Lung (tissue), 11 donors: ENCODE measurements at regions not wholly inside any gene's neighbourhood (a gene's known extent, or its start where the extent isn't known, plus 50 kb on each side); places are given as distances from the start of the nearest gene placed in this dataset.

Experiments
- ATAC-seq: fragments of 200-7000 bp; cut with Tn5 transposase; one replicate; pipeline ENCODE4 v1.9.1; 2020; ENCODE audit warnings: moderate number of reproducible peaks; ENCODE audit not compliant: insufficient read depth, low FRiP score
- DNase-seq, 3 donors: peaks; one replicate each; pipeline ENCODE4 v3.0.0-alpha.2; 2013 to 2017
- H3K27ac ChIP-seq, 2 donors: one replicate each; pipeline ENCODE4 v1.5.1; 2013; ENCODE audit warnings: mild to moderate bottlenecking in 2 of 2, moderate library complexity in 2 of 2, control low read depth in 1 of 2, inconsistent platforms in 1 of 2, low read depth in 1 of 2, low read length in 1 of 2
- H3K27me3 ChIP-seq, 3 donors: one replicate each; pipeline ENCODE4 v1.5.1; 2013; ENCODE audit warnings: low read length in 2 of 3; ENCODE audit not compliant: control insufficient read depth in 3 of 3, insufficient read depth in 3 of 3
- H3K36me3 ChIP-seq, 4 donors: one replicate each; pipeline ENCODE4 v1.5.1; 2013; ENCODE audit warnings: low read length in 4 of 4, mild to moderate bottlenecking in 1 of 4, moderate library complexity in 1 of 4; ENCODE audit not compliant: control insufficient read depth in 4 of 4, insufficient read depth in 4 of 4
- H3K4me1 ChIP-seq, 5 donors: one replicate each; pipeline ENCODE4 v1.5.1; 2013; ENCODE audit warnings: low read length in 5 of 5, mild to moderate bottlenecking in 2 of 5, moderate library complexity in 1 of 5; ENCODE audit not compliant: control insufficient read depth in 5 of 5, insufficient read depth in 5 of 5
- H3K4me3 ChIP-seq: one replicate; pipeline ENCODE4 v1.5.1; 2013; ENCODE audit warnings: mild to moderate bottlenecking, control low read depth, moderate library complexity
- H3K9ac ChIP-seq, 2 donors: one replicate each; pipeline ENCODE4 v1.5.1; 2013; ENCODE audit warnings: low read length in 2 of 2, control low read depth in 1 of 2; ENCODE audit not compliant: insufficient read depth in 1 of 2
- H3K9me3 ChIP-seq, 4 donors: one replicate each; pipeline ENCODE4 v1.5.1; 2013; ENCODE audit warnings: low read length in 3 of 4, mild to moderate bottlenecking in 1 of 4, moderate library complexity in 1 of 4; ENCODE audit not compliant: control insufficient read depth in 4 of 4, insufficient read depth in 3 of 4
- CTCF ChIP-seq: IDR thresholded peaks from 2 replicates; pipeline ENCODE4 v1.5.1; 2012; ENCODE audit warnings: mild to moderate bottlenecking; ENCODE audit errors: control extremely low read depth, extremely low read depth
- whole genome bisulfite sequencing, 2 donors: extraction: QIAGEN DNeasy Blood & Tissue Kit; methylation state at CpG; one replicate each; pipeline ENCODE4 v1.1.7; 2013; 5-methylcytosine and 5-hydroxymethylcytosine counted together
- donor health status: control.
- donor health status: control.
- donor health status: Bipolar disorder and iron deficiency.
- donor health status: healthy.
- donor health status: DM: yes; HTN: yes; CAD: no.

- H3K4me1 ChIP-seq: peaks cover 0 to 5% (median 0%) of the 10 kb centered on the region in 5 donors
- H3K27ac ChIP-seq: peak overlapping the region; percentile 41 to 90
- H3K36me3 ChIP-seq: peaks cover 0 to 13% (median 2%) of the 10 kb centered on the region in 4 donors
- DNase-seq: peak in 2 of 3 donors; percentile 3 to 6
- WGBS, 2 donors: 0 to 26% methylated on average over 8 to 16 of the region's 16 CpGs
- H3K9me3 ChIP-seq: peaks cover 0 to 4% (median 0%) of the 10 kb centered on the region in 4 donors
- H3K4me3 ChIP-seq: peak overlapping the region; percentile 49
- TF ChIP-seq CTCF: no peak
- no peak for ATAC-seq
- peak overlapping the region in 1 of 2 donors; percentile 78 for H3K9ac ChIP-seq
- H3K27me3 ChIP-seq: peaks cover 0 to 3% (median 0%) of the 10 kb centered on the region in 3 donors
Observed at GRCh38 chrX:46447384-46447783, 97.8 kb downstream of the ZNF674 start.

- ATAC-seq (peak; percentile 95), DNase-seq (peak; percentile 89 to 92 (median 90))
- Histone ChIP-seq H3K27ac (peak overlapping the region; percentile 90 to 94), H3K9me3 (peaks cover 0 to 4% (median 0%) of the 10 kb centered on the region in 4 donors), H3K9ac (peak overlapping the region; percentile 93 to 94), H3K4me1 (peaks cover 0 to 5% (median 0%) of the 10 kb centered on the region in 5 donors), H3K36me3 (peaks cover 0 to 13% (median 2%) of the 10 kb centered on the region in 4 donors), H3K4me3 (peak overlapping the region; percentile 70), H3K27me3 (peaks cover 0 to 3% (median 3%) of the 10 kb centered on the region in 3 donors)
- WGBS, 2 donors: 1 to 30% methylated on average over 23 to 51 of the region's 51 CpGs
- TF ChIP-seq CTCF: no peak
Observed at GRCh38 chrX:46446727-46447378, 98.4 kb downstream of the ZNF674 start.

GRCh38 chrX:46444011-46444410, 101.2 kb downstream of the ZNF674 start:
- TF ChIP-seq CTCF: no peak
- Histone ChIP-seq H3K27ac (no peak overlapping the region), H3K36me3 (peaks cover 0 to 4% (median 2%) of the 10 kb centered on the region in 4 donors), H3K27me3 (peaks cover 0 to 9% (median 4%) of the 10 kb centered on the region in 3 donors), H3K9me3 (peaks cover 0 to 7% (median 0%) of the 10 kb centered on the region in 4 donors), H3K4me3 (no peak overlapping the region), H3K9ac (no peak overlapping the region), H3K4me1 (peaks cover 0 to 5% (median 0%) of the 10 kb centered on the region in 5 donors)
- DNase-seq: no peak
- ATAC-seq: no peak
